Stimulated activated CD4-positive, alpha-beta T cell treated with anti-CD3 and anti-CD28 coated beads, TNF-alpha, amount 100 ng/mL, for 4 hours (primary cell): ENCODE measurements at regions not wholly inside any gene's neighbourhood (a gene's known extent, or its start where the extent isn't known, plus 50 kb on each side); places are given as distances from the start of the nearest gene placed in this dataset.

ENCODE experiments used
- DNase-seq, 3 experiments: peaks; one replicate each; pipeline ENCODE4 v3.0.0-alpha.2; 2020; ENCODE audit warnings: low read depth in 3 of 3

- no peak for DNase-seq
Observed at GRCh38 chr4:130632731-130633604, 1537.0 kb downstream of the C4orf33 start.

- DNase-seq, result no peak
Observed at GRCh38 chr4:130636486-130636885, 1540.5 kb downstream of the C4orf33 start.

GRCh38 chr4:130640592-130640991 is 1544.6 kb downstream of the C4orf33 start:
- no peak for DNase-seq

- DNase-seq, result no peak
Observed at GRCh38 chr4:130646886-130647285, 1550.9 kb downstream of the C4orf33 start.

GRCh38 chr4:130648570-130648969 is 1552.6 kb downstream of the C4orf33 start:
- no peak for DNase-seq

GRCh38 chr4:130653842-130654241 is 1557.9 kb downstream of the C4orf33 start:
- no peak for DNase-seq

- DNase-seq, result no peak
Observed at GRCh38 chr4:130659320-130659719, 1563.4 kb downstream of the C4orf33 start.

- DNase-seq, result no peak
Observed at GRCh38 chr4:130668859-130669258, 1572.9 kb downstream of the C4orf33 start.

- no peak for DNase-seq
Observed at GRCh38 chr4:130675266-130675665, 1579.3 kb downstream of the C4orf33 start.

- no peak for DNase-seq
Observed at GRCh38 chr4:130689181-130689580, 1593.2 kb downstream of the C4orf33 start.

GRCh38 chr4:130698251-130698650 is 1602.3 kb downstream of the C4orf33 start:
- no peak for DNase-seq

- no peak for DNase-seq
Observed at GRCh38 chr4:130699004-130699403, 1603.1 kb downstream of the C4orf33 start.

GRCh38 chr4:130703211-130703935 is 1607.4 kb downstream of the C4orf33 start:
- no peak for DNase-seq

- no peak for DNase-seq
Observed at GRCh38 chr4:130705023-130705422, 1609.1 kb downstream of the C4orf33 start.

- no peak for DNase-seq
Observed at GRCh38 chr4:130712038-130712437, 1616.1 kb downstream of the C4orf33 start.

GRCh38 chr4:130714006-130714405 is 1618.1 kb downstream of the C4orf33 start:
- DNase-seq, result no peak

GRCh38 chr4:130722361-130722760 is 1626.4 kb downstream of the C4orf33 start:
- DNase-seq, result no peak

- no peak for DNase-seq
Observed at GRCh38 chr4:130736436-130737185, 1640.7 kb downstream of the C4orf33 start.

- DNase-seq, result no peak
Observed at GRCh38 chr4:130738233-130738632, 1642.3 kb downstream of the C4orf33 start.

GRCh38 chr4:130747842-130748241 is 1651.9 kb downstream of the C4orf33 start:
- no peak for DNase-seq

- DNase-seq, result no peak
Observed at GRCh38 chr4:130753926-130754325, 1658.0 kb downstream of the C4orf33 start.

GRCh38 chr4:130760246-130760645 is 1664.3 kb downstream of the C4orf33 start:
- DNase-seq, result no peak
